GM12878 (cell line): ENCODE measurements at regions not wholly inside any gene's neighbourhood (a gene's known extent, or its start where the extent isn't known, plus 50 kb on each side); places are given as distances from the start of the nearest gene placed in this dataset.

Source experiments
- REST ChIP-seq: IDR thresholded peaks from 2 replicates; pipeline ENCODE4 v1.6.1; 2012; ENCODE audit warnings: mild to moderate bottlenecking, low read depth, low read length
- RFX5 ChIP-seq: IDR thresholded peaks from 2 replicates; pipeline ENCODE4 v1.6.1; 2011; ENCODE audit warnings: low read depth, low read length, improper control_type of control experiment
- SMAD1 ChIP-seq: fragments of 450-650 bp; IDR thresholded peaks from 2 replicates; pipeline ENCODE4 v1.6.1; 2018; ENCODE audit warnings: mild to moderate bottlenecking, low read depth; ENCODE audit not compliant: partially characterized antibody
- TARDBP ChIP-seq: IDR thresholded peaks from 2 replicates; pipeline ENCODE4 v1.6.1; 2016; ENCODE audit warnings: borderline replicate concordance
- TF ChIP-seq, protein P1 (sequence below): fragments of 450-650 bp; IDR thresholded peaks from 2 replicates; pipeline ENCODE4 v1.6.1; 2018; ENCODE audit warnings: borderline replicate concordance, mild to moderate bottlenecking; ENCODE audit not compliant: partially characterized antibody
- TF ChIP-seq, protein P2 (sequence below): fragments of 450-650 bp; IDR thresholded peaks from 2 replicates; pipeline ENCODE4 v1.6.1; 2017; ENCODE audit warnings: borderline replicate concordance

DNA sequence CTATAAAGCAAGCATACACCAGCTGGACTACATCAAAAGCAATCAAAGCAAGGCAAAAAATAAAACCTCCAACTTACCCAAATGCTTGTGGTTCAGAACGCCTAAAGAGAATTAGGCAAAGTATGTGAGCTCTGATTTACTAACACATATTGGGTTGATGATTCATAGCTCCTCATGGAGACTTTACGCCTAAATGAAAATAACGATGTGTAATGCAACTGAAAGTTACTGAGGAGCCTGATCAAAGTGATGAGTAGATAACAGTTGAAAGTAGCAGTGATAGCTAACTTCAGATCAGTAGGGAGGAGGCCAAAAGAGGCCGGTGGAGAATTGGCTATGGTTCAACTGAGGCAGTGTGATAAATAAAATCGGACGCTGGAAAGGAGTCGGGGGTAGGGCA, 85.0 kb downstream of the MPP7 start (continued):
- TF ChIP-seq, protein P1, sequence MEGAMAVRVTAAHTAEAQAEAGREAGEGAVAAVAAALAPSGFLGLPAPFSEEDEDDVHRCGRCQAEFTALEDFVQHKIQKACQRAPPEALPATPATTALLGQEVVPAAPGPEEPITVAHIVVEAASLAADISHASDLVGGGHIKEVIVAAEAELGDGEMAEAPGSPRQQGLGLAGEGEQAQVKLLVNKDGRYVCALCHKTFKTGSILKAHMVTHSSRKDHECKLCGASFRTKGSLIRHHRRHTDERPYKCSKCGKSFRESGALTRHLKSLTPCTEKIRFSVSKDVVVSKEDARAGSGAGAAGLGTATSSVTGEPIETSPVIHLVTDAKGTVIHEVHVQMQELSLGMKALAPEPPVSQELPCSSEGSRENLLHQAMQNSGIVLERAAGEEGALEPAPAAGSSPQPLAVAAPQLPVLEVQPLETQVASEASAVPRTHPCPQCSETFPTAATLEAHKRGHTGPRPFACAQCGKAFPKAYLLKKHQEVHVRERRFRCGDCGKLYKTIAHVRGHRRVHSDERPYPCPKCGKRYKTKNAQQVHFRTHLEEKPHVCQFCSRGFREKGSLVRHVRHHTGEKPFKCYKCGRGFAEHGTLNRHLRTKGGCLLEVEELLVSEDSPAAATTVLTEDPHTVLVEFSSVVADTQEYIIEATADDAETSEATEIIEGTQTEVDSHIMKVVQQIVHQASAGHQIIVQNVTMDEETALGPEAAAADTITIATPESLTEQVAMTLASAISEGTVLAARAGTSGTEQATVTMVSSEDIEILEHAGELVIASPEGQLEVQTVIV, result no peak
- TF ChIP-seq RFX5 (no peak), SMAD1 (no peak), TARDBP (no peak), REST (no peak)
- TF ChIP-seq, protein P2, sequence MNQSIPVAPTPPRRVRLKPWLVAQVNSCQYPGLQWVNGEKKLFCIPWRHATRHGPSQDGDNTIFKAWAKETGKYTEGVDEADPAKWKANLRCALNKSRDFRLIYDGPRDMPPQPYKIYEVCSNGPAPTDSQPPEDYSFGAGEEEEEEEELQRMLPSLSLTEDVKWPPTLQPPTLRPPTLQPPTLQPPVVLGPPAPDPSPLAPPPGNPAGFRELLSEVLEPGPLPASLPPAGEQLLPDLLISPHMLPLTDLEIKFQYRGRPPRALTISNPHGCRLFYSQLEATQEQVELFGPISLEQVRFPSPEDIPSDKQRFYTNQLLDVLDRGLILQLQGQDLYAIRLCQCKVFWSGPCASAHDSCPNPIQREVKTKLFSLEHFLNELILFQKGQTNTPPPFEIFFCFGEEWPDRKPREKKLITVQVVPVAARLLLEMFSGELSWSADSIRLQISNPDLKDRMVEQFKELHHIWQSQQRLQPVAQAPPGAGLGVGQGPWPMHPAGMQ, result no peak
